ENCODE measurements at regions not wholly inside any gene's neighbourhood (a gene's known extent, or its start where the extent isn't known, plus 50 kb on each side); places are given as distances from the start of the nearest gene placed in this dataset.

DNA sequence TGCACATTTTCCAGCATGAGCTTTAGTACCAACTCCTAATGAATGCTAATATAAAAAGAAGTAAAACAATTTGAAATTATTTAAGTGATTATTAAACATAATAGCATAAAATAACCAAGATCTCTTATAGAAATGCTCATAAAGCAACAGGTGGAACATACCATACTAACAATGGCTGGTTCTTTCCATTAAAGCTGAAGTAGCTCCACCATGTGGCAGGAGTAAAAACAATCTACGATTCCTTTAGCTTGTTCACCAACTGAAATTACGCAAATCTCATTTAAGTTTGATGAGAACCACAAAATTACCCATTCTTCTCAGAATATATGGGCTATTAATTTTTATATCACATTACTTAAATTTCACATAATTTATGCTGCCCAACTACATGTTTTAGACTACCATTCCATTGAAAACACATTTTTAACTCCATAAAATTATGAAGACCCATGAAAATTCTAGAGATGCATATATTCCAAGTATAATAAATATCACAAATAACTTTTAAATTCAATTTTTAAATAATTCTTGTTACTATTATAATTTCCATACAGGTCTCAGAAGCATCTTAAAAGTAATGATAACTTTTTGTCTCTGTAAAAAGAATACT, 213.6 kb downstream of the DAD1 start:
- peak; percentile 58 for TF ChIP-seq CTCF (conservative IDR thresholded peaks at IDR 0.05; ENCODE audit: low read length)
- TF ChIP-seq EZH2phosphoT487 (IDR thresholded peaks at IDR 0.05; ENCODE audit: borderline replicate concordance): no peak

Data from Loucy (cell line).